ENCODE measurements at regions not wholly inside any gene's neighbourhood (a gene's known extent, or its start where the extent isn't known, plus 50 kb on each side); places are given as distances from the start of the nearest gene placed in this dataset.

DNA sequence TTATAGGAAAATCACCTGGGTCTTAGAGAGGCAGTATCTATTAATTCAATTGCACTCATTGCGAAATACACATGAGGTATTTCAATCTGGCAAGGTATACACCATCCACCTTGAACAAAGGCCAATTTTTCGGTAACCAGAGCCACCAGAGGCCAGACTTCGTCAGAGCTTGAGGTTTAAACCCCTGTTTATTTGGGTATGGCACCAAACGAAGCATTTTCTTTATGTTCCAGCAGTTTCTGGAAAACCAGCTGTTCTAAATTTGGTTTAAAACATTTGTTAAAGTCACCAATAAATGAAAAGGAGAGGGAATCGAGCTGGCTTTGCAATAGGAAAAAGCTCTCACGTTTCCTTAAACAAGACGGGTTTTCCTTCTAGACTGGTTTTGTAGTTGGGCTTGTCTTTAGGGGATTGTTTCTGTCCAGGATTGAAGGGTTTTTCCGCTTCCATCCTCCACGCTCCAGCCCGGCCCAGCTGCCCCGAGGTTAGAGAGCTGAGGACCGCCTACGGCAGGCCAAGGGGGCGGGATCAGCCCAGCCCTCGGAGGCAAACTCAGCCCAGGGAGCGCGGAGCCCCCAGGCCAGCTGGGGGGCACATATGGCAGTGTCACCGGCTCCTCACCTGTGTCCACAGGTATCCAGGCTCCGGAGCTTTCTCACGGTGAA lies 539.4 kb upstream of the MGMT start:
- Histone ChIP-seq H3K4me1 (peaks cover 0 to 7% of the 10 kb centered on the region in 2 donors), H3K36me3 (no peaks in the 10 kb centered on the region), H3K27me3 (no peaks in the 10 kb centered on the region), H3K9me3 (no peaks in the 10 kb centered on the region), H3K4me3 (no peak overlapping the region), H3K27ac (peak overlapping the region; percentile 37 to 61)
- peak in 1 of 2 donors; percentile 38 for DNase-seq
- intact Hi-C loops (cut with DNase I; ENCODE audit: low total_unique reads) = no loop called here
- TF ChIP-seq POLR2A (IDR thresholded peaks at IDR 0.05) = no peak
- TF ChIP-seq, protein P1, sequence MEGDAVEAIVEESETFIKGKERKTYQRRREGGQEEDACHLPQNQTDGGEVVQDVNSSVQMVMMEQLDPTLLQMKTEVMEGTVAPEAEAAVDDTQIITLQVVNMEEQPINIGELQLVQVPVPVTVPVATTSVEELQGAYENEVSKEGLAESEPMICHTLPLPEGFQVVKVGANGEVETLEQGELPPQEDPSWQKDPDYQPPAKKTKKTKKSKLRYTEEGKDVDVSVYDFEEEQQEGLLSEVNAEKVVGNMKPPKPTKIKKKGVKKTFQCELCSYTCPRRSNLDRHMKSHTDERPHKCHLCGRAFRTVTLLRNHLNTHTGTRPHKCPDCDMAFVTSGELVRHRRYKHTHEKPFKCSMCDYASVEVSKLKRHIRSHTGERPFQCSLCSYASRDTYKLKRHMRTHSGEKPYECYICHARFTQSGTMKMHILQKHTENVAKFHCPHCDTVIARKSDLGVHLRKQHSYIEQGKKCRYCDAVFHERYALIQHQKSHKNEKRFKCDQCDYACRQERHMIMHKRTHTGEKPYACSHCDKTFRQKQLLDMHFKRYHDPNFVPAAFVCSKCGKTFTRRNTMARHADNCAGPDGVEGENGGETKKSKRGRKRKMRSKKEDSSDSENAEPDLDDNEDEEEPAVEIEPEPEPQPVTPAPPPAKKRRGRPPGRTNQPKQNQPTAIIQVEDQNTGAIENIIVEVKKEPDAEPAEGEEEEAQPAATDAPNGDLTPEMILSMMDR (IDR thresholded peaks at IDR 0.05) = no peak

DNA sequence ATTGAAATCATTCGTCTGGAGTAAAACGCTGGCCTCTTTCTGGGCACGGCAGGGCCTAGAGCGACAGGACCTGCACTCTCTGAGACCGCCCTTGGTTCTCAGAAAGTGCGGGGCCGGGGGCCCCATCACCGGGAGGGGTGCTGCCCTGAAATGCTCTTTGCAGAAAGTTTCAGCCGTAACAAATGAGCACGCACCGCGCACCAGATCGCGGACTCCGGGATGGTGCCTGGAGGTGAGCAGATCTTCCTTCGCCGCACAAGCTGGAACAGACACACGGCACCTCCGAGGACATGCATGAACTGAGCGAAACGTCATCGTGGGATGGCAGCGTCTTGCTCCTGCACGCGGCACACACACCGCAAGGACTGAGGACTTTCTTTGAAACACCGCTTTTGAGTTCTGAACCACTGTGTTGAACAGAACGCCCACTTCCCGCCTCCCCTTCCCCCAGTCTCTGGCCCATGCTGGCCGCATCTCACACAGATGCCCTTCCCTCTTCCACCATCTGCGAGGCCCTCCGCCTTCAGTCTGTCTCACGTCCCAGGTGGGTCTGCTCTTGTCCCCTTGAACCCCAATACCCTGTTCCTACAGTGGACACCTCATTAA lies 538.7 kb upstream of the MGMT start:
- peaks cover 0 to 7% of the 10 kb centered on the region in 2 donors for H3K4me1 ChIP-seq
- H3K27me3 ChIP-seq = no peaks in the 10 kb centered on the region
- no peaks in the 10 kb centered on the region for H3K36me3 ChIP-seq
- no peaks in the 10 kb centered on the region for H3K9me3 ChIP-seq
- no peak overlapping the region for H3K4me3 ChIP-seq
- H3K27ac ChIP-seq = peak overlapping the region in 1 of 2 donors; percentile 61
- no peak for DNase-seq
- intact Hi-C loops (cut with DNase I; ENCODE audit: low total_unique reads) = no loop called here
- no peak for TF ChIP-seq POLR2A (IDR thresholded peaks at IDR 0.05)
- TF ChIP-seq, protein P1 (IDR thresholded peaks at IDR 0.05) = no peak

DNA sequence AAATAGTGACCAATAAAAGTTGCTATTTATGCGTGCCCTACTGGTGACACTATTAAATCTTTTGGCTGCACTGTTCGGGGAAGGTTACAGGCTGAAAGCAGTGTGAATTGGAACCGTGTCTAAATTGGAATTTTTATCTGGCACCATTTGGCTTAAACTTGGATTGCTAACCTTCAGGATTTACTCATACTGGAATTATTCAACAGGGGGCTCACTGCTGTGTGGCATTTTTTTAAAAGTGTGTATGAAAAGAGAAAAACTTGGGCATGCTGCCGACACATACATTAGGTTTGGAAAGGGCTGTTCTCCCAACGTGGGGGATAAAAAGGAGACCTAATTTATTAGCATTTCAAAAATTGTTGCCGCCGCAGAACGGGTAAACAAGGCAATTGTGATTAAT lies 537.9 kb upstream of the MGMT start:
- no peak overlapping the region for H3K27ac ChIP-seq
- H3K4me1 ChIP-seq = peaks cover 0 to 7% of the 10 kb centered on the region in 2 donors
- H3K9me3 ChIP-seq = no peaks in the 10 kb centered on the region
- no peak for DNase-seq
- intact Hi-C loops (cut with DNase I; ENCODE audit: low total_unique reads) = no loop called here
- no peaks in the 10 kb centered on the region for H3K27me3 ChIP-seq
- no peaks in the 10 kb centered on the region for H3K36me3 ChIP-seq
- no peak overlapping the region for H3K4me3 ChIP-seq
- no peak for TF ChIP-seq POLR2A (IDR thresholded peaks at IDR 0.05)
- TF ChIP-seq, protein P1 (IDR thresholded peaks at IDR 0.05) = no peak

DNA sequence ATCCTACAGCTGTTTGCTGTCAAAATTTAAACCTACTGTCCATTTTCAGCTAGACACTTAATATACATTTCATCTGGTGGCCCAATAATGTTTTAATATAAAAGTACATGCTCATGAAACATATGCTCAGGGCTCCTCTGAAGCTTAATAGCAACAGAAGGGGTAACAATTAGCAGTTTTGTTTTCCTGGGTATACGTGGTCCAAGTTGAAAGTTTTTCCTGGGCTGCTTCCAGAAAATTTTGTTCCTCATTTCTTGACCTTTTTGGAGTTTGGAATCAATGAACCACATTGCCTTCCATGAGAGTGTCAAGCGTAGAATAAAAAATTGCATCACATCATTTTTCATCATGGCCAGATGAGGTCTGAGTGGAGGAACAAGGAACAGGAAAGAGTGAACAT lies 537.3 kb upstream of the MGMT start:
- no peak for DNase-seq
- H3K36me3 ChIP-seq = no peaks in the 10 kb centered on the region
- no peak overlapping the region for H3K4me3 ChIP-seq
- TF ChIP-seq, protein P1 (IDR thresholded peaks at IDR 0.05) = no peak
- no peak for TF ChIP-seq POLR2A (IDR thresholded peaks at IDR 0.05)
- intact Hi-C loops (cut with DNase I; ENCODE audit: low total_unique reads) = no loop called here
- peaks cover 0 to 7% of the 10 kb centered on the region in 2 donors for H3K4me1 ChIP-seq
- H3K27ac ChIP-seq = no peak overlapping the region
- H3K27me3 ChIP-seq = no peaks in the 10 kb centered on the region
- H3K9me3 ChIP-seq = no peaks in the 10 kb centered on the region

DNA sequence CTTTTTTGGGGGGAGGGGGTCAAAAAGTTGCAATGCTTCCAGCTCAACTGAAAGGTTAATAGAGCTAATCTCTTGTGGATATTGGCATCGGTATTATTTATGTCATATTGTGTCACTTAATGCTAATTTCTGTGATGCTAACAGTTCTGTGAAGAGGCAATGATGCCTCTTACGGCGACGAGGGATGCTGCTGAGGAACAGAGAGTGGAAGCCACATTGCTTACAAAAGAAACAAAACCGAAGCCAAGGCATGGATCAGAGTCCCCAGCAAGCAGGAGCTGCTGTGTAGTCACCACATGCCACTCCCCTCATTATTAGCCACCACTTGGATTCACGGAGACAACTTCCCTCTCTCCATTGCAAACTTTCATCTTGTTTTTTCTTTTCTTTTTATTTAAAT lies 536.5 kb upstream of the MGMT start:
- Histone ChIP-seq H3K9me3 (no peaks in the 10 kb centered on the region), H3K4me3 (no peak overlapping the region), H3K27me3 (no peaks in the 10 kb centered on the region), H3K27ac (no peak overlapping the region), H3K36me3 (no peaks in the 10 kb centered on the region), H3K4me1 (peaks cover 0 to 7% of the 10 kb centered on the region in 2 donors)
- DNase-seq = no peak
- TF ChIP-seq, protein P1 (IDR thresholded peaks at IDR 0.05) = no peak
- TF ChIP-seq POLR2A (IDR thresholded peaks at IDR 0.05) = no peak
- intact Hi-C loops (cut with DNase I; ENCODE audit: low total_unique reads) = no loop called here

Measured in uterus (tissue), 3 donors.